ENCODE measurements at regions not wholly inside any gene's neighbourhood (a gene's known extent, or its start where the extent isn't known, plus 50 kb on each side); places are given as distances from the start of the nearest gene placed in this dataset.

- DNase-seq, result no peak
Measured at GRCh38 chr15:25557926-25558325, 119.1 kb upstream of the UBE3A start.

GRCh38 chr15:25556136-25556535, 117.3 kb upstream of the UBE3A start:
- DNase-seq, result no peak

- DNase-seq, result no peak
Measured at GRCh38 chr15:25554640-25555039, 115.8 kb upstream of the UBE3A start.

- no peak for DNase-seq
Measured at GRCh38 chr15:25548600-25548999, 109.8 kb upstream of the UBE3A start.

- DNase-seq, result no peak
Measured at GRCh38 chr15:25545889-25546288, 107.1 kb upstream of the UBE3A start.

GRCh38 chr15:25545017-25545416, 106.2 kb upstream of the UBE3A start:
- no peak for DNase-seq

- DNase-seq, result no peak
Measured at GRCh38 chr15:25544076-25544475, 105.3 kb upstream of the UBE3A start.

- peak; percentile 66 for DNase-seq
Measured at GRCh38 chr15:25543196-25543595, 104.4 kb upstream of the UBE3A start.

- DNase-seq, result no peak
Measured at GRCh38 chr15:25541228-25541627, 102.4 kb upstream of the UBE3A start.

- no peak for DNase-seq
Measured at GRCh38 chr15:25536801-25537611, 98.2 kb upstream of the UBE3A start.

- DNase-seq, result no peak
Measured at GRCh38 chr15:25535866-25536265, 97.0 kb upstream of the UBE3A start.

- DNase-seq, result no peak
Measured at GRCh38 chr15:25534293-25534692, 95.5 kb upstream of the UBE3A start.

GRCh38 chr15:25532269-25533140, 93.7 kb upstream of the UBE3A start:
- DNase-seq, result no peak

GRCh38 chr15:25529774-25530173, 91.0 kb upstream of the UBE3A start:
- DNase-seq, result no peak

- DNase-seq, result no peak
Measured at GRCh38 chr15:25527118-25527517, 88.3 kb upstream of the UBE3A start.

- no peak for DNase-seq
Measured at GRCh38 chr15:25525741-25526140, 86.9 kb upstream of the UBE3A start.

- DNase-seq, result no peak
Measured at GRCh38 chr15:25515633-25516032, 76.8 kb upstream of the UBE3A start.

GRCh38 chr15:25514522-25514921, 75.7 kb upstream of the UBE3A start:
- no peak for DNase-seq

- no peak for DNase-seq
Measured at GRCh38 chr15:25512957-25513356, 74.1 kb upstream of the UBE3A start.

GRCh38 chr15:25510146-25510545, 71.3 kb upstream of the UBE3A start:
- no peak for DNase-seq

- DNase-seq, result no peak
Measured at GRCh38 chr15:25509703-25510102, 70.9 kb upstream of the UBE3A start.

- DNase-seq, result peak; percentile 1
Measured at GRCh38 chr15:25508369-25509002, 69.7 kb upstream of the UBE3A start.

- no peak for DNase-seq
Measured at GRCh38 chr15:25504307-25504706, 65.5 kb upstream of the UBE3A start.

Measured in NCI-H1105 treated with DMSO at 0.1 percent for 48 hours (cell line).